HG03097 (cell line): ENCODE measurements at regions not wholly inside any gene's neighbourhood (a gene's known extent, or its start where the extent isn't known, plus 50 kb on each side); places are given as distances from the start of the nearest gene placed in this dataset.
"Not testable (repeated sequence)": the region's sequence is repeated elsewhere in the genome, so short reads cannot be mapped to it uniquely, and the experiment has no call there.

Experiments used
- ATAC-seq: cut with Tn5 transposase; IDR thresholded peaks from one replicate; pipeline ENCODE4 v1.9.1; 2021; ENCODE audit not compliant: unreplicated experiment, low FRiP score

DNA sequence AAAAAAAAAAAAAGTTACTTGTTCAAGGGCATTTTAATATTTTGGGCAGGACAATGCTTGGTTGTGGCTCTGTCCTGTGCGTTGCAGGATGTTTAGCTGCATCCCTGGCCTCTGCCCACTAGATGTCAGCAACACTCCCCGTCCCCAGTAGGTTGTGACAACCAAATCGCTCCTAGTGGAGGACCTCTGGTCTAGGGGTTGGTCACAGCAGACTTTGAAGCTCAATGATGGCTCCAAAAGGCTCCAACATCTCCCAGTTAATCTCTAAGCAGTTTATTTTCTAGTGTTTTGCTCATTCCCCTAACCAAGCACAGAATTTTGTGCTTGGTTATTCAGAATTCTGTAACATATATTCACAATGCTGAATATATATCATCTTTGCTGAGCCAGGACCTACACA is 67.0 kb downstream of the CHRNA1 start:
- ATAC-seq, result peak; percentile 88

DNA sequence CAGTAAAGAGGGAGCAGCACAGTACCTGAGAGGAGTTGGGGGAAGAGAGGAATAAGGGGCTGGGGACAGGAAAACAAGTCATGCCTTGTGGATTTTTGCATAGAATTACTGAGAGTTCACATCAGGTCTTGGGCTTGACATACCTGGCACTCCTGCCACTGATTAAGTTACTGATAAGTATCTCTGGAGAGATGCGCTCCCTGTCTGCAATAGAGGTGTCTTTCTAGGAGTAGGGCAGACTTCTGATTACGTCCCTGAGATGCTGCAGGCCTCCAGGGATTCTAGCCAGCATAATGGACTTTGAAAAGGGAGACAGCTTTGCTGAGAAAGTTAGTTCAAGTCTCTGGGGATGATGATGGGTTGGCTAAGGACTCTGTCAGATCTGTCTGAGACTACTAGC is 69.4 kb downstream of the CHRNA1 start:
- no peak for ATAC-seq

DNA sequence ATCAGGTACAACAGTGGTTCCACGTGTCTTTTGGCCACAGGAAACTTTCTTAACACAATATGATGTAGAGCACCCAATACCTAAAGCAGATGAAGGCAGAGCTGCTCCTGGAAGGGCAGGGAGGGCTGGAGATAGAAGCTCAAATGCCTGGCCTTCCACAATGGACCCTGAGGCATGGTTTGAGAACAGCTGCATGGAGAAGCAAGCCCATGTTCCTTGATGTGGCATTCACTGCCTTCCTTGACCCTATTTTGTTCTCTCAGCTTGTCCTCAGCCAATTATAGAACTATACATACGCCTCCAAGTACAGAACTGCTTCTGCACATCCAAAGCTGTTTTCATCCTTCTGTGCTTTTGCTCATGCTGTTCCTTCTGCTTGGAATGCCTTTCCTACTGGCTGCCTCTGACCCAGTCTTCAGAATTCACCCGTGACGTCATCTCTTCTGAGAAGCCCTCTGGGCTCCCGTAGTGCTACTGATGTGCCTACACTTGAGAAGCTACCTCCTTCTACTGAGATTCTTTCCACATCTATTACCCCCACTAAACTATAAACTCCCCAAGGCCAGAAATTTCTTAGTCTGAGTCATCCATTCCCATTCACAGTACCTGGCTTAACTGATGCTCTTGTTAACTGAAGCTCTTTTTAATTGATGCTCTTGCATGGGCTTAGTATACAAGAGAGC is 69.9 kb downstream of the CHRNA1 start:
- no peak for ATAC-seq

DNA sequence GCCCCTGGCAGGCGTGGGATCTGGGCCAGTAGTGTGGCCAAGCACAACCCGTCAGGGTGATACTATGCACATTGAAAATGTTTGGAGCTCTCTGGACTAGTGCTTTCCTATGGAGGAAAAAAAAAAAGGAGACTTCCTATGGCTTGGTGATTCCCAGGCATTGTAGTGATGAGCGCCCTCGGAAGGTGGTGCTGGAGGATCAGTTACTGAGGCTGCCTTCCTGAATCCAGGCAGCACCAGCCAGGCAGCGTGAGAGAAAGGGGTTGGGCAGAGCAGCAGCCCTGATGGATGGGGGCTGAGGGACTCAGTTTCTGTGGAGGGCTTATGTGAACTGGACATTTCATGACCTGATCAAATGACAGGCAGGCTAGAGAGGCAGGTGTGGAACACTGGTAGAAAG is 70.9 kb downstream of the CHRNA1 start:
- ATAC-seq, result no peak

DNA sequence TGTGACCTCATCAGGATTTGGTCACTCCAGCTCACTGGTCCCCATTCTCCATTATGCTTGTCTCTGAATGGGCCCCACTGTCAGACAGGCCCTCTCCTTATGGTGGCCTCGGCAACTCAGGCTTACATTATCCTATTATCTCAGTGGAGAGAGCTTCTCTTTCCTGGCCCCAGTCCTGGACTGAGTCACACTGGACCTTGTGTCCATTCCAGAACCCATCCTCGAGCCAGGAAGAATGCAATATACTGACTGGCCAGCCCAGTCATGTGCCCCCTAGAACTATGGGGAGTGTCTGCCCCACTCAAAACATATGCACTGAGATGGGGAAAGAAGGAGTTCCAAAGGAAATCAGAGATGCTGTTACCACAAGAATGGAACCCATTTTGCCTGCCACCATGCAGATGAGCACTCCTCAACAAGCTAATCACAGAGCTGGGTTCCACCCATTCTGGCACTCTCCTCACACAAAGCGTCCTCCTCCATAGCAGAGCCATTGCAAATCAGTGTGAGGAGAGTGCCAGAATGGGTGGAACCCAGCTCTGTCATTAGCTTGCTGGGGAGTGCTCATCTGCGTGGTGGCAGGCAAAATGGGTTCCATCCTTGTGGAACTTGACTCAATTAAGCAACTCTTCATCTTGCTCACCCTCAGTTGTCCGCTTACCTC is 71.9 kb downstream of the CHRNA1 start:
- ATAC-seq, result no peak

DNA sequence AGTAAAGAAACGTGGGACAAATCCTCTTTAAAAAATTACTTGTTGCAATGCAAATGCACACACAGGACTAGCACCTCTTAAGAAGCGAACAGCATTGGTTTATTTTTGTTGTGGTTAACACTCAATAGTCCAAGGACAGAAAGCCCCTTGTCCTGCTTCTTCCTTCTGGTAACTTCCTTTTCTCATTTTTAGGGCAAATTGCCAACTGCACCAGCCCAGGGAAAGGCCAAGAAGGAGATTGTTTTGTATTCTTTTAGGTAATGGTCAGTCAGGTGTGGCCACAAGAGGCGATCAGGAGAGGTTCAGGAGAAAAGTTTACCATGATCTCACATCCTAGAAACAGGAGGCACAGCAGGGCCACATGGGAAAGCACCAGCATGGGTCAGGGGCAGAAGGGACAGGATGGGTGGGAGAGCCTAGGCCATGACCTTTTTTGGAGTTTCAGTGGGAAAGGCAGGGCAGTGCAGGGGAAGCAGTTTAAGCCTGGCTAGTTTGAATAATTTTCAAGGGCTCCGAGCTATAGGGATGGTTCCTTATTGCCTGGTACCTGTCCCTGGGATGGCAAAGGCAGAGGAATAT is 73.0 kb downstream of the CHRNA1 start:
- ATAC-seq, result no peak

DNA sequence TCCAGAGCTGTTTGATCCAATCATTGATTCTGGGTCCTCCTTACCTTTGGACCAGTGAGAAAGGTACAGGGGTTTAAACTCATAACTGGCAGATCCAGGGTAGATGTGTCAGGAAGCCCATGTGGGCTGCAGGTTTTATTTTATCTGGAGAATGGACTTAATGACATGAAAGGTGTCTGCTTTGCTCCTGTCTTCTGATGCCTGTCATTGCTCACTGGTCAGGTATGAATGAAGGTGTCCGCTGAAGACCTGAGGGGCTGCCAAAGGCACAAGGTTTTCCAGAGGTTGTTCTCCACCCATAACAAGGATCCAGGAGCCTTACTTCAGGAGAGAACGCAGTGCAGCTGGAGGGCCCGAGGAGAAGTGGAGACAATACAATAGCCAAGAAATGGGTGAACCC is 74.2 kb downstream of the CHRNA1 start:
- no peak for ATAC-seq

DNA sequence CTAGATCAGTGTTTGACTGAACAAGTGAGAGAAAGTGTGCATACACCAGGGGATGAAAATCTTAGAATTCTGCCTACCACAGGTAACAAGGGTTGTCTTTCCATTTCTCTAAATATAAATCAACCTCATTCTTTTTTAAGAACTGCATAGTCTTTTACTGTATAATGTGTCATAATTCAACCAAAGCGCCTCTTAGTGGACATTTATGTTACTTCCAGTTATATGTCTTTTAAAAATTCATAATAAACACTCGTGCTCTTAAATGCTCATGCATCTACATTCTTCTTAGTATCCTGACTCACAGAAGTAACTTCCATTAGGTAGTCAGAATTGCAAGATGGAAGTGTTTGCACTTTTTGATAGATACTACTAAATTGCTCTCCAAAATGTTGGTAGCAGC is 76.2 kb downstream of the CHRNA1 start:
- ATAC-seq, result no peak

DNA sequence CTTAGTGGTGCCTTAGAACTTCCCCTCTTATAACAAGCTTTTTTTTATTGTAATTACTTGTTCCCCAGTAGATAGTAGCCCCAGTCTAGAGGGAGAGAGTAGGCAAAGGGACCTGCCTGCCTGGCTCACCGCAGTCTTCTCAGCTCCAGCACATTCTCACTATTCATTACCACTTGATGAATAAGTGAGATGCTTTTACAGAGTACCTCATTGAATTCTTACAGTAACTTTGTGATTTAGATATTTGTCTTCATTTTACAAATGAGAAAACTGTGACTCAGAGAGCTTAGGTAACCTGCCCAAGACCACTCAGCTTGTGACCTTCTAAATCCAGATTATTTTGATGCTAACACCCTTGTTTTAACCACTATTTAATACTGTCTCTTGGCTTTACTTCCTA is 77.8 kb downstream of the CHRNA1 start:
- ATAC-seq, result no peak

DNA sequence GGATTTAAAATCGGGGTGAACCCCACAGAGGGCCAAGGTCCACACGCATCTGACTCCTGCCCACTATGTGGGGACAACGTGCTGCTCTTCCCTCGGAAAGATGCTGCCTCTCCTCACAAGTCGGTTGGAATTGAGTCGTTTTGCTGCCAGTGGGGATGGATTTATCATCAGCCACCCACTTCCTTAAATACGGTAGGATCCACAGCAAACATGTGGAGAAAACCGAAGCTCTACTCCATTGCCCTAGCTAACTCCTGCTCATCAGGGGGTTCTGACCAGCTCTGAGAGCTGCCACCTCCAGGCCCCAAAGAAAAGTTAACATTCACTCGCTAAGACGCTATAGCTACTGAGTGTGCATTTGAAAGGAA is 80.9 kb downstream of the CHRNA1 start:
- ATAC-seq, result no peak

DNA sequence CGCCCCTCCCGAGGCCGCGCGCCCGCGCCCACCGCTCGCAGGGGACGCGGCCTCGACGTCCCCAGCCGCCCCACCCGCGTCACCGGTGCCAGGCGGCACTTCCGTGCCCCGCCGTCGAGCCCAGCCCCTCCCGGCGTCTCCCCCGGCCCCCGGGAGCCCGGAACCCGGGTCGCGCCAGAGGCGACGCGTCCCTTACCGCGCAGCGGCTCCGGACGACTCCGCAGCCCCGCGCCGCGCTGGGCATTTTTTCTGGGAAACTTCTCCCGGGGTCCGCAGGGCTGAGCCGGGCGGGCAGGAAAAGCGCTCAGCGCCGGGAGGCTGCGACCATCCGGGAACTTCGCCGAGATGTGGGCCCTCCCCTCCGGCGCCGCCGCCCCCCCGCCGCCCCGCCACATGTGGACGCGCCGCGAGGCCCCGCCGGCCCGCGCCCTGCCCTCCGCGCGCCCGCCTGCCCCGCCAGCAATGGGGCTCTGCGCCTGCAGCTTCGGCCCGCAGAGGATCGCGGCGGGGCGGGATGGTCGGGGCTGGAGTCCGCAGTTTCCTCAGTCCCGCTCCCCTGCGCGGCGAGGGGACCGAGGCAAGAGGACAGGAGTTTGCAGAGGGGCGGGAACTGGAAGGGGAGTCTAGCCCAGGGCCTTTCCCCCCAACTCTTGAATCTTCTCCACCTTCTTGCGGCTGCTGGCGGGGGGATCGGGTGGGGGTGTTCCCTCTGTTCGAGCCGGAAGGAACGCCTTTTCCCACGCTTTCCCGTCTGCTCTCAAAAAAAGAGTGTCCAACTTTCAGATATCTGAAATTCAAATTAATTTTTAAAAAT is 81.5 kb downstream of the CHRNA1 start:
- ATAC-seq, result peak; percentile 47

DNA sequence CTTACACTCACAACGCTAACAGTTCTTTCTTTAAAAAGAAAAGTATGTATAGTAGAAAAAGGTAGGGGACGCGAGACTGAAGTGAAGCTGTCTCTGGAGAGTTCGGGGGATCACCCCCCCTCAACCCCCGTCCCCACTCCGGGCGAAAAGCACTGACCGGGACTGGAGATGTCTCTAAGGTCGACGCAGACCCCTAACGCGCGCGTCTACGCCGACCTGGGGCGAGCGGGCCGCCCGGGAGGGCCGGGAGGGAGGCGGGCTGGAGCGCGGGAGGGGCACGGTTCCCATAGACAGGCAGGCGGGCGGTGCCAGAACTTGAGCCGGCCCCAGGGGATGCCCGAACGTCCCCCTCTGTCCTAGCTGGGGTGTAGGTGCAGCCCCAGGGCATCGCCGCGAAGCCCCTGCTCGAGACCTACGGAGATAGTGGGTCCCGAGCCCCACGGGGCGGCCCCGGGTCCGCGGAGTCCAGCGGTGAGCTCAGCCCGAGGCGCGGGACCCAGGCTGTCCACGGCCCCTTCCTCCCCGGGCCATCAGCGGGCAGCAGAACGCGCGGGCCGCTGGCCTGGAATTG is 82.2 kb downstream of the CHRNA1 start:
- ATAC-seq, result peak; percentile 32

DNA sequence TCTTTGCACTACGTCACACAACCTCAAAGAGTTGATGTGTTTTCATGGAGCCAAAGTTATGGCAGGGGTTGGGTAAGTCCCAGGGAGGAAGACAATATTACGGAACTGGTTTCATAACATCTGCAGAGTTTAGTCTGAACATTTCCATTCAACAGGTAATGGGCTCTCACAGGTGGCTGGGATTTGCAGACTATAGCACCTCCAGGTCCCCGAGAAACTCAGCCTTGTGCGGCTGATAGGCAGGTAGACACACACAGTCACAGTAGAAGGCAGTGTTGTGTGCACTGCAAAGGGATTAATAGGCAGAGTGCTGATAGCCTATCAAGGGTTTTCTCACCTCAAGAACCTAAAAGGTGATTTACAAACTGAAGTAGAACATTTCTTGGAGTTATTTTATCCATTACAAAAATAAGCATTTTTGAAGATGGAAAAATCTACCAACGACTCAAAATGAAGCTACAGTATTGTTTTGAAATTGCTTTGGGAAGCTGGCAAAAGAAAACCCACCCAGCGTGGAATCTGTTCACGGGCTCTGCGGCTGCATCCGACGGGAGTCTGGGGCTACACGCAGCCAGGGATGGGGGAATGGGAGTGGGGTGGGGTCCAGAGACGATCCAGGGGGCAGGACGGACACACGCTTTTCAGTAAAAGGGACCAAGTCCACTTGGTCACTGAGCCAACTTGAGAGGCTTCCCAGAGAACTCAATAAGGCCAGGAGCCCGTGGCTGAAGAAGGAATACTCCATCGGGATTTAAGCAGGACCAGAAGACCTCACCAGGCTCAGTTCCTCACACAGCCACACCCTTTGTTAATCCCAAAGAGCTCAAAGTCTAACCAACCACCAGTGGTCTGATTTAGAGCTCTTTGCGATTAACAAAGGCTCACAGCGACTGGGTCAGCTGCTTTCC is 82.9 kb downstream of the CHRNA1 start:
- no peak for ATAC-seq

DNA sequence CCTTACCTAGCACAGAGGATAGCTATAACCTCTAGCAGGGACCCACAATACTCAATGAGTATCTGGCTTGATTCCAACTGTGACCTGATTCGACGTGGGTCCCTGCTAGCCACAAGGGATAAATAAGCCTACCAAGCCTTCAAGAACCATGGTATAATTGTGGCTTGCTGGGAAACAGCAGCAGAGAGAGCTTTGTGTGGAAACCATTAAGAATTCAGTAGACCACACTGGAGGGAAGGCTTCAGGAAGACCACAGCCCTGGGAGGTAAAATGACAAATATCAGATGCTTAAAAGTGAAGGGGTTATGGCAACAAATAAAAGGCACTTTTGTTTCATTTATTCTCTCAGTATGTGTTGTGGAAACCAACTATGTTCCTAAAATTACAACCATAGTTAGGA is 82.6 kb upstream of the WIPF1 start:
- ATAC-seq, result no peak

DNA sequence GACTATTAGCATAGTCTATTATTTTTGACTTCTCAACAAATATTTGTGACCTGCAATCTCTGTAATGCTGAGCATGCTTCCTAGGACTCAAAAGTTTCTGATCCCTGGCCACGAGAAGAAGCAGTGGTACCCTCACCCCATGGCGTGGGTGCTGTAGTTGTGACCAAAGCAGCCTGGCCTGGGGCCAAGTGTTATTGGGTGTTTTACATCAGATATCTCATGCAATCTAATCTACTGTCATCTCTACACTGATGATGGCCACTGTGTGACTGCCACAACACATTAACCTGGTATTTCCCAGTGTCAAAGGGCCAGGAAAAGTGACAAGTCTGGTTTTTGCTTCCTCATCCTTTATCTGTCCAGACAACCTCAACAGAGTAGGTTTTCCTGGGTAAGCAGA is 80.8 kb upstream of the WIPF1 start:
- no peak for ATAC-seq

DNA sequence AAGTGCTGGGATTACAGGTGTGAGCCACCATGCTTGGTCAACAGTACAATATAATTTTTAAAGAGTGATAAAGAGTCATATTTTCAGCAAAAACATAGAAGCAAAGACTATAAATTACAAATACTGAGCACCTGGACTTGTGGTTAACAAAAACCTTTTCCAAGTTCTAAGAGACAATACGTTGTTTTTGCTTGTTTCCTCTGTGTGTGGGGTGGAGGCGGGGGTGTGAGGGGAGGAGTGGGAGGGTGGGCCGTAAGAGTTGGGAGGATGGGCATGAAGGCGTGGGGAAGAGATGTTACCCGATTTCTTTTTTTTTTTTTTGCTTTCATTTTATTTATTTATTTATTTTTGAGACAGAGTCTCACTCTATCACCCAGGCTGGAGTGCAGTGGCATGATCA is 78.0 kb upstream of the WIPF1 start:
- no peak for ATAC-seq

DNA sequence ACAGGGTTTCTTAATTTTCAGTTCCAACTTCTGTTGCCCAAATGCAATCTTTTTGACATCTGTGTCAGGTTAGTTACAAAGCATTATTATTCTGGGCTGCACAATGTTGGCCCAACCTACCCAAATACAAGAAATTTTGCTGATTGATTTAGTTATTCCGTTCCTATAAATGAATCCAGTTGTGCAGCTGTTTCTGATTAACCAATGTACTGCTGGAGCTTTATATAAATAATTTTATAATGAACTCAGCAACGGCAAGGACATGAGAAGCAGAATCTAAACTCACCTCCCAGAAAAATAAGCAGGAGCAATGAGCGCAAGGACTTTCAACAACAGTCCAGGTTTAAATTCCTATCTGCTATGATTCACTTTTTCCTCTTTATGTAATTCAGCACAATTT is 76.3 kb upstream of the WIPF1 start:
- no peak for ATAC-seq

DNA sequence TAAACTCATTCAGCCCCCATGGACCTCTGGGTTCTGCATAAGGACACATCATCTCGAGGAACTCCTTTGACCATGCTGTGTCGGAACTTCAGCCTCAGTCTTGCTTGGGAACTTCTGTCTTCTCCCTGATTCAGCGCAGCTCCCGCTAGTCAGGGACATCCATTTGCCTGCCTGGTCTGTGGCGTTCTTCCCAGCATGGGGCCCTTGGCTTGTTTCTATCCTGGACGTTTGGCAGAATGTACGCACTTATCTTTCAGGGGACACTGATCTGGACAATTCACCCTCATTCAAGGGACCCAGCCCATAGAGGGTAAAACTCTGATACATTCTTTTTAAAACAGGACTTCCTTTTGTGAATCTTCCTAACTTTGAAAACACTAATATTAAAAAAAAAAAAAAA is 75.8 kb upstream of the WIPF1 start:
- ATAC-seq, result no peak

DNA sequence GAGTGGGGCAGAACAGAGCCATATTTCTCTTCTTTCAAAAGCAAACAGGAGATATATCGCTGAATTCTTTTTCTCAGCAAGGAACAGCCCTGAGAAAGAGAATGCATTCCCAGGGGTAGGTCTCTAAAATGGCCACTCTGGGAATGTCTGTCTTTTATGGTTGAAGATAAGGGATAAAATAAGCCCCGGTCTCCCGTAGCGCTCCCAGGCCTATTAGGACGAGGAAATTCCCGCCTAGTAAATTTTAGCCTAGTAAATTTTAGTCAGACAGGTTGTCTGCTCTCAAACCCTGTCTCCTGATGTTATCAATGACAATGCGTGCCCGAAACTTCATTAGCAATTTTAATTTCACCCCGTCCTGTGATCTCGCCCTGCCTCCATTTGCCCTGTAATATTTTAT is 73.9 kb upstream of the WIPF1 start:
- not testable (repeated sequence) for ATAC-seq

DNA sequence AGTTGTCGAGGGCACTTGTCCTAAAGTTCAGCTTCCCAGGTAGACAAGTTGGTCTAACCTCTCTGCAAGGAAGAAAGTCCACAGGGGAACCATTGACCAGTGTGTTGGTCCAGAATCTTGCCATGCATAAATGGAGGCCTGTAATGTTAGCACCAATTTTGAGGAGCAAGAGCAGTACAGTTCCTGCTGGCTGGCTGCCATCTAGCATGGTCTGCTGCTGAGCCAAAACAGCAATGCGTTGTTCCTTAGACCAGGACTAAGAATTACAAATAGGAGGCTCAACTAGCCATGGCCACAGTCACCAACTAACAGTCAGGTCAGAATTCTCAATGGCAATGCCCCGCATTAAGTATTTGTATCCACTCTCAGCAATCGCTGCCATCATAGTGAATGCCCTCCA is 72.8 kb upstream of the WIPF1 start:
- ATAC-seq, result no peak
